Omental fat pad (tissue), 3 donors: ENCODE measurements at regions not wholly inside any gene's neighbourhood (a gene's known extent, or its start where the extent isn't known, plus 50 kb on each side); places are given as distances from the start of the nearest gene placed in this dataset.

ENCODE experiments used
- ATAC-seq: fragments of 150-250 bp; one replicate; pipeline ENCODE4 v1.9.1; 2016; ENCODE audit warnings: mild to moderate bottlenecking, moderate library complexity; ENCODE audit not compliant: low FRiP score
- DNase-seq: peaks from one replicate; pipeline ENCODE4 v3.0.0-alpha.2; 2019; ENCODE audit warnings: low spot score
- CTCF ChIP-seq, 3 donors: fragments of 450-650 bp; IDR thresholded peaks; one replicate each; pipeline ENCODE4 v1.5.1; 2016 to 2017; ENCODE audit warnings: antibody characterized with exemption in 3 of 3, mild to moderate bottlenecking in 3 of 3, moderate library complexity in 2 of 3

- no peak for ATAC-seq
- no peak for TF ChIP-seq CTCF (IDR thresholded peaks at IDR 0.05)
- no peak for DNase-seq
Measured at GRCh38 chr6:17021539-17021889, 80.3 kb upstream of the STMND1 start.

- no peak for TF ChIP-seq CTCF (IDR thresholded peaks at IDR 0.05)
- no peak for ATAC-seq
Measured at GRCh38 chr6:17020889-17021538, 80.8 kb upstream of the STMND1 start.

GRCh38 chr6:17018425-17018824 is 83.4 kb upstream of the STMND1 start:
- ATAC-seq (no peak), DNase-seq (no peak)
- no peak for TF ChIP-seq CTCF (IDR thresholded peaks at IDR 0.05)

More at GRCh38 chr6:17020889-17021538, 80.8 kb upstream of the STMND1 start:
- DNase-seq: no peak

- no peak for TF ChIP-seq CTCF (IDR thresholded peaks at IDR 0.05)
- ATAC-seq (no peak), DNase-seq (no peak)
Measured at GRCh38 chr6:17017416-17017815, 84.4 kb upstream of the STMND1 start.

- no peak for TF ChIP-seq CTCF (IDR thresholded peaks at IDR 0.05)
- no peak for DNase-seq
- peak; percentile 78 for ATAC-seq
Measured at GRCh38 chr6:17015551-17016381, 86.1 kb upstream of the STMND1 start.

- no peak for ATAC-seq
- DNase-seq: no peak
- TF ChIP-seq CTCF (IDR thresholded peaks at IDR 0.05): no peak
Measured at GRCh38 chr6:17015144-17015543, 86.7 kb upstream of the STMND1 start.

GRCh38 chr6:17013701-17014100 is 88.1 kb upstream of the STMND1 start:
- no peak for TF ChIP-seq CTCF (IDR thresholded peaks at IDR 0.05)
- DNase-seq (no peak), ATAC-seq (no peak)
